HG02870 (cell line): ENCODE measurements at regions not wholly inside any gene's neighbourhood (a gene's known extent, or its start where the extent isn't known, plus 50 kb on each side); places are given as distances from the start of the nearest gene placed in this dataset.

Experiments used
- ATAC-seq: cut with Tn5 transposase; IDR thresholded peaks from one replicate; pipeline ENCODE4 v1.9.1; 2021; ENCODE audit warnings: mild to moderate bottlenecking, moderate library complexity; ENCODE audit not compliant: unreplicated experiment

DNA sequence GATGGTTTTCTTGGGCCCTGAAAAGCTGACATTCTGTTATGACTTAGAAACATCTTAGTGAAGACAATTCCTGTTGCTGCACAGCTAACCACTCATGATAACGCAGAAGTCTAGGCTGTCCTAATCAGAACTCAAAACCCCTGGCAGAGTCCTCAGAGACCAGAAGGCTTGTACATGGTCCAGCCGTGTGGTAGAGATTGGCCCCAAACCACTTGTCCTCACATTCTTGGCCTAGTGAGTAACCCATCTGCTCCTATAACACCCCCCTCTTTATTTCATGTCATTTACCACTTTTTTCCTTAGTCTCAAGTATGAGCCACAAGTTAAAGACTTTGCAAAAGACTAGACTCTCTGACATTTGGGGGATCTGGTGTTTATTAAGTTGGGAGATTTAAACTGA lies 116.5 kb upstream of the ADAMTS18 start:
- ATAC-seq, result no peak

DNA sequence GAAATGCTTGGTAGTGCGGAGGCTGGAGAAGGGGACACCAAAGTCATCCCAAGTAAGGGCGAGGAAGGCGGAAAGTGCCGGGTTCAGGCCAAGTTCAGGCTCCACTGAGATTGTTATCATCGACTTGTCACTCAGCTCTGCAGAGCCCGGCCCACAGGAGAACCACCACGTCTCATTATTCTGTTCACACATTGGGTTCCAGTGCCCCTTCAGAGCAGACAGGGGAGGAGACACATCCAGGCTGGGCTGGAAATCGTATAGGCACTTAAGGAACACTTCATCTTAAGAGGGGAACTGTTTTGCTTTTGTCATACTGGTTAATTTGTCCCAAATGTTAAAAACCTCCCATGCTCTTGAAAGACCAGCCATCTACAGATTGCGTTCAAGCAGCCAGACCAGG lies 118.3 kb upstream of the ADAMTS18 start:
- no peak for ATAC-seq

DNA sequence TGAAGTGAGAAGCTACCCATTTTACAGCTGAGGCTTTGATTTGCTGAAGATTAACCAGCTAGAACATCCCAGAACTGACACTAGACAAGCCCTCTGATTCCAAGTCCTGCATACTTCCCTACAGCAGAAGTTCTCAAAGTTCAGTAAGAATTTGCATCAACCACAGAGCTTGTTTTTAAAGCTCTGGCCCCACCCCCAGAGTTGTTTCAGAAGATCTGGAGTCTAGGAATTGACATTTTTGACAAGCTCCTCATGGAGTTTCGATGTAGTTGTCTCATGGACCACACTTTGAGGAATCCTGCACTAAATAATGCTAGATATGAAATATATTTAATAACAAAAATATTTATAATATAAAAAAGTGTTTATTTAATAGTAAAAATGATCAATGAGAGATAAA lies 120.3 kb upstream of the ADAMTS18 start:
- ATAC-seq, result no peak

DNA sequence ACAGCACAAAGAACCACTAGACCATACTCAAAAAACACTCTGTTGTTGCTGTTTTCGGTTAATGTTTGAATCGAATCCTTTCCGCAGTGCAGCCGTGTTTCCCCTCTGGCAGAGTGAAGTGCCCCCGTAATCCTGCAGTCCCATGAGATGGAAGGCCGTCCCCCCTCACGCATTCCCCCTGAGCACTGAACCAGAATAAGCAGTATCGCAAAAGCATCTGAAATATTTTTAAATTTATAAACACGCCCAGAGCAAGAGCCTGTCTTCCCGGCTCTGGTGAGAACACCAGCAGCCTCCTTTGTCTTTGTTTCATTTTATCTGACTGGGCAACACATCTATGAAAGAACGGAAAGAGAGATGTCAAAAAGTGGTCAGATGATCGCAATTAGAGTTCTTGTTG lies 121.0 kb upstream of the ADAMTS18 start:
- no peak for ATAC-seq

DNA sequence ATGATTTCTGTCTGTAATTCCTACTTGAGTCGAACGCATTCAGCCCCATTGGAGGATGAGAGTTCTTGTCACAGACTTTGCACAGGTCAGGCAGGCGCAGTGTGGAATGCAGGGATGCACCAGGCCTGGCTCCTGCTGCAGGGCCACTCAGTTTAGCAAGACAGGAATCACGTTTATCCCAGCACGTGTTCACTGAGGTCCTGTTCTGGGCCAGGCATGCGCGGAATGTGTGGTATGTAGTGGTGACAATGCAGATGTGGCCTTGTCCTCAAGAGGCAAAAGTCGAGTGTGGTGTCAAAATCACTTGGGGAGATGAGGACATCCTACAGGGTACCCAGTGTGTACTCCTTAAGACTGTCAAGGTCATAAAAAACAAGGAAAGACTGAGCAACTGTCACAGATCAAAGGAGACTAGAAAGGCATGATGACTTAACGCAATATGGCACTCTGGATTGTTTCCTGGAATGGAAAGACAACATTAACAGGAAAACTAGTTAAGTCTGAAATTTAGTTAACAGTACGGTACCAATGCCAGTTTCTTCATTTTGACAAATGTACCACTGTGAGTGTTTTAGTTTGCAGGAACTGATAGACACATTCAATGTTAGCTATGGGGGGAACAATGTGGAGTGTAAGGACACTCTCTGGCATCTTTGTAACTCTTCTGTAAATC lies 121.5 kb upstream of the ADAMTS18 start:
- no peak for ATAC-seq

DNA sequence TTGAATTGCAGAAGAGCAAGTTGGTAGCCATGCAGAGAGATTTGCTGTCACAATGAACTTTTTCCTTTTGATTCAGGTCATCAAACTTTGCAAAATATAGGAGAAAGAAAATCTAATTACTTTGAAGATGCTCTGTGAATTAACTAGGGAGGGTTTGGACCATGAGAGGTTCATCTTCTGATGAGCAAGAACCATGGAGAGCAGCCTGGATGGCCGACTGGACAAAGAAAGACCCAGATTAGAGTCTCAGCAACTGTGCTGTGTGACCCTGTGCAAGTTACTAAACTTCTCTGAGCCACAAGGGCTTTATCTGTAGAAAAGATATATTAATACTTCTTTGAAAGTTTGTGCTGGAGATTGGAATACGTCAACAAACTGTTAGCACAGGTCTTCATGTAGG lies 122.6 kb upstream of the ADAMTS18 start:
- ATAC-seq, result no peak

DNA sequence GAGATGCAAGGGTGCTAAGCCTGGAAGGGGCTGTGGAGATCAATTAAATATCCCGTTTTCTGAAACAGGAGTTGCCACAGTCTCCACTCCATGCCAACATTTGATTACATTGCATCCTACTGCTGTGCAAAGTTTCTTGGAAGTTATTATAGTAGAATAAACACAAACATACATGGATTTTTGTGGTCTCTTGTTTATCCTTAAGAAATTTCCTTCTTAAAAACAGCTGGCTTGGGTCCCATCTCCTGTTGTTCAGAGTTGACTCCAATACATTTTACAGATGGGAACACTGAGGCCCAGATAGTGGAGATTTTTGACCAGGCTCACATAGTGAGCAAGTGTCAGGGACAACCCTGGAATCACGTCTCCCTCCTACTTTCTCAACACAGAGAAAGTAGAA lies 124.0 kb upstream of the ADAMTS18 start:
- ATAC-seq, result no peak

DNA sequence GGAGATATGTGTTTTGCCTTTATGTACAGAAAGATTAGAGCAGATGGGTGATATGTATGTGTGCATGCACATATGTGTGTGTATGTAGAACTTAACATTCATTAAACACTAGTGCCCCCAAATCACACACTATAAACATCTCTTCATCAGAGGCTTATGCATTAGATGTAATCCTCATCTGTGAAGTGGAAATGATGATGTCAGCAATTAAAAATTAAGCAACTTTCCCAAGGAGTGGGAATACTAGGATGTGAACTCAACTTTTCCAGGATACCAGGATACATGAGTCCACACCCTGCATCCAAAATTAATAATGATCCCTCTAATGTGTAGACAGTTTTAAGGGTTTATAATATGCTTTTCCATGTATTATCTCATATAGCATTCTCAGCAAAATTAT lies 127.7 kb upstream of the ADAMTS18 start:
- ATAC-seq, result no peak

DNA sequence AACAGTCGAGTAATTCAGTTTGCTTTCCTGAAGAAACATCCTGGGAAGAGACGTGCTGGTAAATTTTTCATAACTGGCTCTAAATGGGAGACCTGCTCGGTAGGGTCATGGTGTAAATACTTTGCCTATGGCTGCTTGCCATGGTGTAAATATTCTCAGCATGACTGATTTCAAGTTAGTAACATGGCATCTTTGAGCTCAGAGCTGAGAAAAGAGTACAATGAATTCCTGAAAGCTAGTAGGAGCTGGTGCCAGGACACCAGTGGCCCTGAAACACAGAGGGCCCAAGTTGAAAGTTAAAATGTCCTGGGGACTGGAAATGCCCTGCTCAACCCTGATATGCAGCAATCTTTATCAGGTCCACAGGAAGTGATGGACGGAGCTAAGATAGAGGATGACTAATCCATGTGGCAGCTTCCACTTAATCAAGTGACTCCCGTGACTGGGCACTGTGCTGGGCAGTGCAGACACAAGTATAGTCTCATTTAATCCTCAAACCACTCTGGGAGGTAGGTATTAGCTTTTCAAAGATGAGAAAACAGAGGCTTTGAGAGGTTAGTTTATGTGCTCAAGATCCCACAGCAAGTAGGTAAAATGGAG lies 130.1 kb upstream of the ADAMTS18 start:
- ATAC-seq, result no peak

DNA sequence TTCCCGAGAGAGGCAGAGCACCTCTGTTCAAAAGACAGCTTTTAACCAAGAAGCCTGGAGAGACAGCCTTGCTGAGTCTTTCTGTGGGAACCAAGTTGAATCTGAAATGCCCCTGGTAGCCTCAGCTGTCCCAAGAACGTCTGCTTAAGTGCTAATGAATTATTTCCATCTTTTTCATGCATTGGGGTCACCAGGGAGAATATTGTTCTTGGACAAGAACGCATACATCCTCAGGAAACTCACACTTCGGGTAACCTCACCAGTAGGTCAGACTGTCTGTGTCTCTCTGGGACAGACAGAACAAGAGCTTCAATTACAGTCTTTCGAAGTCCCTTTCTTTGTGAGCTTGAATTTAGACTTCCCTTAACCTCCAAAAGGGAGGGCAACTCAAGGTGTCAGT lies 134.6 kb upstream of the ADAMTS18 start:
- no peak for ATAC-seq

DNA sequence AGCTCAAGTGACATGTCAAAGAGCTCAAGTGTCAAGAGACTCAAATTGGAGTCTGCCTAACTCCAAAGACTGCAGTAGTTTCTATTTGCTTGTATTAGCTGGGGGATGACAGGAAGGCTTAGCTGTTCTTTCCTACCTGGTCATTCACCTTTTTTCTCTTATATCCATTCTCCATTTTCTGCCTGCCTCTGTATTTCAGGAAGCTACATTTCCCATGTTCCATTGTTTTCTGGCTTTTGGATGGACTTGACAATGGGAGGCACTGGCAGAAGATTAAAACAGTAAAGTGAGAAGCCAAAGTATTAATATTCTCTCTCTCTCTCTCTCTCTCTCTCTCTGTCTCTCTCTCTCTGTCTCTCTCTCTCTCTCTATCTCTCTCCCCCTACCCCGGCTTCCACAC lies 135.7 kb upstream of the ADAMTS18 start:
- ATAC-seq, result no peak

DNA sequence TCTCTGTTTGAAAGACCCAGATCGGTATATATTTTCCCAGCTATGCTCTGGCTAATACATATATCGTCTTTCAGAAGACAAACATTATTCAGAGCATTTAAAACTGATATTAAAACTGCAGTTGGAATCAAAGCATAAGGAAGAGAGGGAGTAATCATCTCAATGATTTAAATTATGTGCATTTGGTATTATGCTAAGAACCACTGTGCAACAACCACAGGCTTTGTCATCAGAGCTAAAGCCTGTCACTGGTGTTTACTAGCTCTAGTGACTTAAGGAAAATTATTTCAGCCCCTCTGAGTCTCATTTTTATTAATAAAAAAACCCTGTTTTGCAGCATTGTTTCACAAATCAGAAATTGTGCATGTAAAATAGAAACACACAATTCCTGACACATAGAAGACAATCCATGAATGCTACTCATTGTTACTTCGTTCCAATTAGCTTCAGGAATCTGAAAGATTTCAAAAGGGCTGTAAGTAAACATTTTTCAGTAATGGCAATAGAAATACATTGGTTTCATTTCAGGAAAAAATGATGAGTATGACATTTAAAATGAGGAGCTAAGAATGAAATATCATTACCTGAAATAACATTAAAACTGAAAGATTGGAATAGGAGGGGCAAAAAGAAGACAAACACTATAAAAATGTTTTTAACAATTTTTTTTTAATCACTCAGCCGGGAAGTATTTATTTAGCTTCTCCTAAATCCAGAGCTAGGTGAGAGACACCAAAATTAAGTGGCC lies 136.5 kb upstream of the ADAMTS18 start:
- no peak for ATAC-seq

DNA sequence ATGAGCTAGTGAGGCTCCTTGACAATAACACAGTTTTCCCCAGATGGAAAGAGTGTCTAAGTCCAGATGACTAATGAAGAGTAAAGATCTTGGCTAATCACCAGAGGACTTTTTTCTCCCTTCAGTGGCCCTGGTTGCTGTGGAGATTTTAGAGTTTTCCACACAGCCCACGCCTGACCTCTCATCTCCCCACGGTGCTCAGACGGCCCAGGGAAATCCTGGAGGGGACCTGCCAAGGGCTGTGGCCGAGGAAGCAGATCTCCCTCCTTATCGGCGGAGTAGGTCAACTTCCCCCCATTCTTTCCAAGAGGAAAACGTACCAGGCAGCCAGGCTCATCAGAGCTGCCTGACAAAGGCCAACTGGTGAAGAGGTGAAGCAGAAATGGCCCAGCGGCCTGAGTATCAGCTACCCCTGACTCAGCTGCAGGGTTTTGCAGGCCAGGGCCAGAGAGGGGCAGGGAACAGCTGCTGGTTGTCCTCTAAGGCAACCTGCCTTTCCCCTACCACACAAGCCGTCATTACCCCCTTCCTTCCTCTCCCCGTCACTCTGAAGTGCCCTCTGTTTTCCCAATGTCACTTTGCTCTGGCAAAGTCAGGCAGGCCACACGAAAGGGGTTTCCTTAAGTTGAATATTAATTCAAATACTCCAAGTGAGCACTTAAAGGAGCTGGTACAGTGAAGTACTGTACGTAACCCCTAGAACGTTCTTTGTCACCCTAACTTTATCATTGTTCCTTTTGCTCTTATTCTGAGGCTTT lies 140.2 kb upstream of the ADAMTS18 start:
- no peak for ATAC-seq

DNA sequence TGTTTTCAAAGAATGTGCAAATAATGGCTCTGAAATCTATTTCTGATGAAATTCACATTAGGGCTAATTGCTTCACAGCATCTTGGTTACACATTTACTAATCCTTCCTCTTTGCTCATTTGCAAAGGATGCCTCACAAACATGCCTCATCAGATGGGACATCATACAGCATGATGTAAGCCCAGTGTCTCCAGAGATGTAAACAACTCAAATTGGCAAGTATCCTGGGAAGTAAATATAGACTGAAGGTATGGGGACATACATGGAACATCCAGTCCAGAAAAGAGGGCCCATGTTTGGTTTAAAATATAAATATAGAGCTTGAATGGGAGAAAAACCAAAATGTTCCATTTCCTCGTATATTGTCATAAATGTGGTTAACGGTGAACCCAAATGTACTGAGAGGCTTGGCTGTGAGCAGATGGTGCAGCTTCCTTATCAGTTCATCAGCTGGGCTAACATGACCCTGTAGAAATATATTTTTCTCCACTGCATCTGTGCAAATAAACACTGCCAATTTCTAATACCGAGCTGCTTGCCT lies 142.9 kb upstream of the NUDT7 start:
- ATAC-seq, result no peak

DNA sequence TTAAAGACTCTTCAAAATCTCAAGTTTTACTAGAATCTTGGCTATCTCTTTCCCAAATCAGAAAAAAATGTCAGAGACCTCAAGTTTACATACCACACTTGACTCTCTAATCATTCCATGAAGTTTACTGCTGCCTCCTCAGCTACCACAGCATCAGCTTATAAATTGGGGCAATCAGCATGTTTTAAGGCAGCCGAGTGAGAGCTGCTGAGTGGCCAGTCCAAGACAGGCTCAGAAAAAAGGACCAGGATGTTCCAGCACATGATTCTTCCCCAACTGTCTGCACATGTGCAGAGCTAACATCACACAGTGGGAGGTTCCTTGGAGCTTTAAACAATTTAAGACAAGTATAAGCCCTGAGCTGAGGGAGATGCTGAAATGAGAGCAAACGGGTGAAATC lies 140.6 kb upstream of the NUDT7 start:
- no peak for ATAC-seq

DNA sequence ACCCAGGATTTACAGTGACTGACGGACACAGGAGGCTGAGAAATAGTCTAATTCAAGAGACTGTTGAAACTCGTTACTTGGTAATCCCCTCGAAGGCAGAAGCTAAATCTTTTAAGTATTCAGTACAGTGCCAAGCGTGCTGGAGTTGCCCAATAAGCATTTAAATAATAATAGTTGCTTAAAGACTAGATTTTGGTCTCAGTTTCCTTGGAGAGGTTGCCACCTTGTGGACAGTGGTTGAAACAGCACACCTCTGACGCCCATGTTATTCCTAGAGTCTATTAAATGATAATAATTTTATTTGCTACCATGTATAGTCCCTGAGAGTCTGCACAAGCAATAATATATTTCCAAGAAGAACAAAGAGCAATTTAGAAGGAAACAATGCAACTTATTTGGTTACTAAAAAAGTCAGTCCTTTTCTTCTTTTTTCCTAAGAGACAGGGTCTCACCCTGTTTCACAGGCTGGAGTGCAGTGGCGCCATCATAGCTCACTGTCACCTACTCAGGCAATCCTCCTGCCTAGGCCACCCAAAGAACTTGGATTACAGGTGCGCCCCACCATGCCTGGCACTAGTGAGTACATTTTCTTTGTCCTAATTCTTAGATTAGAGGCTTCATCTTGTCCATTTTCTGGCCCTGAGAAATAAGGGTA lies 138.0 kb upstream of the NUDT7 start:
- peak; percentile 49 for ATAC-seq

DNA sequence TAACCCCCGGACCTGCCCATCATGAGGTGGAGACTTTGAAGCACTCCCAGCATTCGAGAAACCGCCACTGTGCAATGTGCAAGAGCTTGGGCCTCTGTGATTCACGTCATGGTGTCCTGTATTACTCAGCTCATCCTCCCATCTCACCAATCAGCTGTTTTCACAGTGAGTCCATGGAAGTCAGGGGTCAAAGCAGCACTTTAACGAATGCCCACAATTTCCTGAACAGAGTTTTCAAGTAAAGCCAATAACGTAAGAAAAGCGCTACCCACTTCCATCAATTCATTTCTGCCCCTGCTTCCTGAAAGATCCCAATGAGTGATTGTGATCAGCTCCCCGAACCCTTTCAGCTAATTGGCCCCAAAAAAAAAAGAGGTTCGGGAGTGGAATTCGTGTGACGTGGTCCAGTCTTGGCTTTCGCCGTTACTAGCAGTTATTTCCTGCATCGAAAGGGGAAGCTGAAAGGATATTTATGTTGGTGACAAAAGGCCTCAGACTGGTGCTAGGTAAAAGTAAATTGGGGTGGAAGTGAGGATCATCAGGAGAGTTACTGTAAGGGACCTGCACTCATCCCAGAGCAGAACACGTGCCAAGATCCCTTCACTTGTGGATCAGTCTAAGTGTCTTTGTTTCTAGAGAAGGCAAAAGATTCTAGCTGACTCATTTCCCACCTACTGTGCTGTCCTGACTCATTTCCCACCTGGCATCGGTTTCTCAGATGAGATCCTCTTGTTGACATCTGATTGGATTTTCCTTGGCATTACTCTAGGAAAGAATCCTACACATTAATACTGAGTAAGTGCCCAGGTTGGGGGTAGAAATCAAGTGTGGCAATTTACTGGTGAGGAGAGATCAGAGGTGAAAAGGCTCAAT lies 136.7 kb upstream of the NUDT7 start:
- ATAC-seq, result no peak

DNA sequence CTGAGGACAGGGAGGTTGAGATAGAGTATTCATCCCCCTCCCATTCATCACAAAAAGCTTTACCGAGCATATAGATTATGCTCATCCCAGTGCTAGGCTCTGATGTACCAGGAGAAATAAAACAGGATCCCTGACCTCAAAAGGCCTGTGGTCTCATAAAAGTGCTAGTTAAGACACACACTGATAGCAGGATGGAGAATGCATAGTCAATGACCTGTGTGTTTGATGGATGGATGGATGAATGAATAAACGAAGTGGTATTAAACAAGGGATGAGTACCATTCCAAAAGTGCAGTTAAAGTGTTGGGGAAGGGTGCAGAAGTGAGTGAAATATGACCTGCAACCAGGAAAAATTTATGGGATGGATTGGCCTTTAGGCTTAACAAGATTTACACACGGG lies 133.9 kb upstream of the NUDT7 start:
- no peak for ATAC-seq

DNA sequence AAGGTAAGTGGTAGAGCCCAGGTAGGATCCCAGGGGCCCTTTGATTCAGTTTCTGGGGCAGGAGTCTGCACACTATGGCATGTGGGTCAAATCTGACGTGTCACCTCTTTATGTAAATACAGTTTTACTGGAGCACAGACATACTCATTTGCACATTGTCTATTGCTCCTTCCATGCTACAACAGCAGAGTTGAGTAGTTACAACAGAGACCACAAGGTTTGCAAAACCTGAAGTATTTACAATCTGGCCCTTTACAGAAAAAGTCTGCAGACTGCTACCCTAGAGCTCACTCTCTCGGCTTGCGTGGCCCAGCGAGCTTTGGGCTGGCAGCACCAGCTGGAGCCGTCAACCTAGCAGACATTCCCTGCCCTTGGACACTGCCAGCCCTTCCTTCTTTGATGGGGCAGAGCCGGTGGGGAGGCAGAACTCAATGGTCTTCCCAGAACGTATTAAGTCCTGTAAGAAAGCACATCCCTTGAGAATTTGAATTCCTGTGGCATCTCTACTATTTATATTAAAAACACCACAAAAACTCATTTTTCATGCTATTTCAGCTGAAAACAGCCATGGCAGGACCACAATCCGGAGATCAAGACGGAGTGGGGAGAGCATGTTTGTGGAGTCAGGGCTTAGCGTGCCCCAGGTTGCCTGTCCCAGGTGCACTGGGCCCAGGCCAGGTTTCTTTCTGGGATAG lies 133.1 kb upstream of the NUDT7 start:
- no peak for ATAC-seq
